ENCODE measurements at regions not wholly inside any gene's neighbourhood (a gene's known extent, or its start where the extent isn't known, plus 50 kb on each side); places are given as distances from the start of the nearest gene placed in this dataset.

DNA sequence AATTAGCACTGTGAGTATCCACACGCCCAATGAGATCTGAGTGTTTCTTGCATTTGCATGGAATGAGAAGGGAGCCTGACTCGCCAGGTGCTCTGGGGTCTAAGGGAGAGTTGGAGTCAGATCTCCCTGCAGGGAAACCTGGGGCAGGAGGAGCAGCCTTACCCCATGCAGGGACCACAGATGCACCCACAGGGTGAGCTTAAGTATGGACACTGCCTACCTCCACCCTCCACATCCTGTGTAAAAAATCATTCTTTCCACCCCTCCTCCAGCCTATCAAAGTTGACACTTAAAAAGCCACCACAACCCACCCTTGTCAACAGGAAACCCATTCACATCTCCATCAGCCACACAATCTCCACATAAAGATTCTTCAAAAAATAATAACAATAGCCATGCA, 67.0 kb upstream of the IGLL5 start:
- no peaks in the 10 kb centered on the region; the same call in 1 of the 2 replicates for H4K20me1 ChIP-seq (ENCODE audit: insufficient read depth, low read length)
- WGBS (ENCODE audit: low lambda C conversion rate) = 17% methylated on average over 1 of the region's 2 CpGs
- CTCF ChIA-PET (ENCODE audit: low intra/inter-chr PET ratio, low total read pairs) = no interaction called here

More for the DNA sequence above, 67.0 kb upstream of the IGLL5 start:
- FAIRE-seq (no peak), DNase-seq (ENCODE audit: low spot score) (no peak), ATAC-seq (no peak)
- TF ChIP-seq JUN (CRISPR knock-in tag; IDR thresholded peaks at IDR 0.05) (no peak), HNRNPK (IDR thresholded peaks at IDR 0.05; ENCODE audit: low read depth, low read length, poor library complexity, severe bottlenecking) (no peak), NFE2L2 (IDR thresholded peaks at IDR 0.05; ENCODE audit: low read length) (no peak), REPIN1 (CRISPR knock-in tag; IDR thresholded peaks at IDR 0.05; ENCODE audit: borderline replicate concordance, low read depth) (no peak), GMEB1 (CRISPR knock-in tag; IDR thresholded peaks at IDR 0.05; ENCODE audit: borderline replicate concordance) (no peak), NFKB2 (CRISPR knock-in tag; IDR thresholded peaks at IDR 0.05; ENCODE audit: borderline replicate concordance) (no peak), SMARCC2 (IDR thresholded peaks at IDR 0.05) (no peak), NR0B2 (CRISPR knock-in tag; IDR thresholded peaks at IDR 0.05) (no peak), ETV6 (CRISPR knock-in tag; conservative IDR thresholded peaks at IDR 0.05) (no peak), MAFG (CRISPR knock-in tag; IDR thresholded peaks at IDR 0.05) (no peak), PITX1 (CRISPR knock-in tag; IDR thresholded peaks at IDR 0.05) (no peak), JUNB (CRISPR knock-in tag; IDR thresholded peaks at IDR 0.05; ENCODE audit: borderline replicate concordance) (no peak), ZSCAN25 (CRISPR knock-in tag; IDR thresholded peaks at IDR 0.05) (no peak)
- TF ChIP-seq, protein P1, sequence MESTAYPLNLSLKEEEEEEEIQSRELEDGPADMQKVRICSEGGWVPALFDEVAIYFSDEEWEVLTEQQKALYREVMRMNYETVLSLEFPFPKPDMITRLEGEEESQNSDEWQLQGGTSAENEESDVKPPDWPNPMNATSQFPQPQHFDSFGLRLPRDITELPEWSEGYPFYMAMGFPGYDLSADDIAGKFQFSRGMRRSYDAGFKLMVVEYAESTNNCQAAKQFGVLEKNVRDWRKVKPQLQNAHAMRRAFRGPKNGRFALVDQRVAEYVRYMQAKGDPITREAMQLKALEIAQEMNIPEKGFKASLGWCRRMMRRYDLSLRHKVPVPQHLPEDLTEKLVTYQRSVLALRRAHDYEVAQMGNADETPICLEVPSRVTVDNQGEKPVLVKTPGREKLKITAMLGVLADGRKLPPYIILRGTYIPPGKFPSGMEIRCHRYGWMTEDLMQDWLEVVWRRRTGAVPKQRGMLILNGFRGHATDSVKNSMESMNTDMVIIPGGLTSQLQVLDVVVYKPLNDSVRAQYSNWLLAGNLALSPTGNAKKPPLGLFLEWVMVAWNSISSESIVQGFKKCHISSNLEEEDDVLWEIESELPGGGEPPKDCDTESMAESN (CRISPR knock-in tag; conservative IDR thresholded peaks at IDR 0.05) = no peak
- TF ChIP-seq, protein P2, sequence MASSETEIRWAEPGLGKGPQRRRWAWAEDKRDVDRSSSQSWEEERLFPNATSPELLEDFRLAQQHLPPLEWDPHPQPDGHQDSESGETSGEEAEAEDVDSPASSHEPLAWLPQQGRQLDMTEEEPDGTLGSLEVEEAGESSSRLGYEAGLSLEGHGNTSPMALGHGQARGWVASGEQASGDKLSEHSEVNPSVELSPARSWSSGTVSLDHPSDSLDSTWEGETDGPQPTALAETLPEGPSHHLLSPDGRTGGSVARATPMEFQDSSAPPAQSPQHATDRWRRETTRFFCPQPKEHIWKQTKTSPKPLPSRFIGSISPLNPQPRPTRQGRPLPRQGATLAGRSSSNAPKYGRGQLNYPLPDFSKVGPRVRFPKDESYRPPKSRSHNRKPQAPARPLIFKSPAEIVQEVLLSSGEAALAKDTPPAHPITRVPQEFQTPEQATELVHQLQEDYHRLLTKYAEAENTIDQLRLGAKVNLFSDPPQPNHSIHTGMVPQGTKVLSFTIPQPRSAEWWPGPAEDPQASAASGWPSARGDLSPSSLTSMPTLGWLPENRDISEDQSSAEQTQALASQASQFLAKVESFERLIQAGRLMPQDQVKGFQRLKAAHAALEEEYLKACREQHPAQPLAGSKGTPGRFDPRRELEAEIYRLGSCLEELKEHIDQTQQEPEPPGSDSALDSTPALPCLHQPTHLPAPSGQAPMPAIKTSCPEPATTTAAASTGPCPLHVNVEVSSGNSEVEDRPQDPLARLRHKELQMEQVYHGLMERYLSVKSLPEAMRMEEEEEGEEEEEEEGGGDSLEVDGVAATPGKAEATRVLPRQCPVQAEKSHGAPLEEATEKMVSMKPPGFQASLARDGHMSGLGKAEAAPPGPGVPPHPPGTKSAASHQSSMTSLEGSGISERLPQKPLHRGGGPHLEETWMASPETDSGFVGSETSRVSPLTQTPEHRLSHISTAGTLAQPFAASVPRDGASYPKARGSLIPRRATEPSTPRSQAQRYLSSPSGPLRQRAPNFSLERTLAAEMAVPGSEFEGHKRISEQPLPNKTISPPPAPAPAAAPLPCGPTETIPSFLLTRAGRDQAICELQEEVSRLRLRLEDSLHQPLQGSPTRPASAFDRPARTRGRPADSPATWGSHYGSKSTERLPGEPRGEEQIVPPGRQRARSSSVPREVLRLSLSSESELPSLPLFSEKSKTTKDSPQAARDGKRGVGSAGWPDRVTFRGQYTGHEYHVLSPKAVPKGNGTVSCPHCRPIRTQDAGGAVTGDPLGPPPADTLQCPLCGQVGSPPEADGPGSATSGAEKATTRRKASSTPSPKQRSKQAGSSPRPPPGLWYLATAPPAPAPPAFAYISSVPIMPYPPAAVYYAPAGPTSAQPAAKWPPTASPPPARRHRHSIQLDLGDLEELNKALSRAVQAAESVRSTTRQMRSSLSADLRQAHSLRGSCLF (CRISPR knock-in tag; IDR thresholded peaks at IDR 0.05; ENCODE audit: borderline replicate concordance) = no peak
- Histone ChIP-seq H3K9me3 (ENCODE audit: low read length) (no peaks in the 10 kb centered on the region), H3K27me3 (ENCODE audit: control insufficient read depth in 1 of 2, insufficient read depth in 2 of 2, low read length in 2 of 2) (peaks cover 6 to 39% of the 10 kb centered on the region in 2 experiments; a peak in 3 of 5 replicates), H3K4me1 (ENCODE audit: insufficient read depth, low read length) (no peaks in the 10 kb centered on the region), H3K36me3 (replicated peaks in 1 of 2; ENCODE audit: control insufficient read depth in 1 of 2, insufficient read depth in 2 of 2, low read length in 2 of 2) (no peaks in the 10 kb centered on the region), H3K79me2 (ENCODE audit: insufficient read depth, low read length) (no peaks in the 10 kb centered on the region), H3K4me3 (replicated peaks in 1 of 3; ENCODE audit: insufficient read depth in 1 of 3, low read depth in 2 of 3, low read length in 3 of 3) (no peak overlapping the region), H2AFZ (ENCODE audit: low read length) (no peak overlapping the region), H3K27ac (ENCODE audit: extremely low read length, insufficient read depth, low read length) (no peak overlapping the region), H3K9ac (ENCODE audit: insufficient read depth, low read depth, low read length) (no peak overlapping the region), H3K4me2 (ENCODE audit: low read depth, low read length) (no peak overlapping the region)
- intact Hi-C loops (cut with micrococcal nuclease; ENCODE audit: unreplicated experiment) (no loop called here), in situ Hi-C loops (cut with HindIII; ENCODE audit: extremely low pct_ligation_motif_present, low pct_unique_long_range_greater_than_20kb) (no loop called here)
- no TSS peak for BruUV-seq (replicated peaks)
- POLR2A ChIA-PET = no interaction called here

Measured in HepG2 (cell line).